ENCODE measurements at regions not wholly inside any gene's neighbourhood (a gene's known extent, or its start where the extent isn't known, plus 50 kb on each side); places are given as distances from the start of the nearest gene placed in this dataset.

DNA sequence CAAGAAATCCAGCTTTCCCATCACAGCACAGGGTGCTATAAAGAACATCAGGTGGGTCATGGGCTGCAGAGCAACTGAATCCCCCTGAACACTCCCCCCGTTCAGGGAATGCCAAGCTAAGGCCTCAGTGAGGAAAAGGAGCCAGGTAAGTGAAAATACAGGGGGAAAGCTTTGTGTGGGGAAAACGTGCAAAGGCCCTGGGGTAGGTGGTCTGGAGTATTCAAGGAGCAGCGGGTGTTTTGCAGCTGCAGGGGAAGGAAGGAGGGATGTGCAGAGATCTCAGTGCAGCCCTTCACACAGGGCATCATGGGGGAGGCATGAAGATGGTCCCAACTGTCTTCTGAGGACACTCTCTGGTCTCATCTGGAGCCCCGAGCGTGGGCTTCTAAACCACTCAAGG is 119.2 kb downstream of the ETS2 start:
- DNase-seq, result no peak

DNA sequence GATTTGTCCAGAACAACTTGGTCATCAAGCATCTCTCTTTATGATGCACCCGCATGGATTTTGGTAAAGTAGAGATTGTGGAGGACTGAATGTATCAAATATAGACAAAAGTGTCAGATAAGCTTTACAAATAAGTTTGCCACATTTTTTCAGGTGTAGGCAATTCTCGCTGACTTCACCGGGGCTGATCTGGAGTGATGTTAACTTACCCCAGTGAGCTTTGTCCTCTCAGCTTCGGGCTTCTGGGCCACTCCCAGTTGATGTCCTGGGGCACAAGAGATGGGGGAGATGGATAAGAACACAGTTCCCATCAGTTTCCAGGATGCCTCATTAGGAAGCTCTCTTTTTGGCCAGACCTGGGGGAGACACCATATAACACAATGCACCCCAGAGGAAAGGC is 117.7 kb downstream of the ETS2 start:
- DNase-seq, result no peak

DNA sequence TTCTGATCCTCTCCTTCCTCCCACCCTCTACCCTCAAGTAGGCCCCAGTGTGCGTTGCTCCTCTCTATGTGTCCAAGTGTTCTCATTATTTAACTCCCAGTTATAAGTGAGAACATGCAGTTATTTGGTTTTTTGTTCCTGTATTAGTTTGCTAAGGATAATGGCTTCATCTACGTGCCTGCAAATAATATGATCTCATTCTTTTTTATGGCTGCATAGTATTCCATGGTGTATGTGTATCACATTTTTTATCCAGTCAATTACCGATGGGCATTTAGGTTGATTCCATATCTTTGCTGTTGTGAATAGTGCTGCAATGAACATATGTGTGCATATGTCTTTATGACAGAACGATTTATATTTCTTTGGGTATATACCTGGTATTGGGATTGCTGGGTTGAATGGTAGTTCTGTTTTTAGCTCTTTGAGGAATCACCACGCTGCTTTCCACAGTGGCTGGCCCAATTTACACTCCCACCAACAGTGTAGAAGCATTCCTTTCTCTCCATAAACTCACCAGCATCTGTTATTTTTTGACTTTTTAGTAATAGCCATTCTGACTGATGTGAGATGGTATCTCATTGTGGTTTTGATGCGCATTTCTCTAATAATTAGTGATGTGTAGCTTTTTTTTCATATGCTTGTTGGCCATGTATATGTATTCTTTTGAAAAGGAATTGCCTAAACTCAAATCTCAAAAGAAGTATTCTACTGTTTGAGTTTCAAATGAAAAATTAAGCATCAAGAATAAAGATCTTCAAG is 116.9 kb downstream of the ETS2 start:
- no peak for DNase-seq

DNA sequence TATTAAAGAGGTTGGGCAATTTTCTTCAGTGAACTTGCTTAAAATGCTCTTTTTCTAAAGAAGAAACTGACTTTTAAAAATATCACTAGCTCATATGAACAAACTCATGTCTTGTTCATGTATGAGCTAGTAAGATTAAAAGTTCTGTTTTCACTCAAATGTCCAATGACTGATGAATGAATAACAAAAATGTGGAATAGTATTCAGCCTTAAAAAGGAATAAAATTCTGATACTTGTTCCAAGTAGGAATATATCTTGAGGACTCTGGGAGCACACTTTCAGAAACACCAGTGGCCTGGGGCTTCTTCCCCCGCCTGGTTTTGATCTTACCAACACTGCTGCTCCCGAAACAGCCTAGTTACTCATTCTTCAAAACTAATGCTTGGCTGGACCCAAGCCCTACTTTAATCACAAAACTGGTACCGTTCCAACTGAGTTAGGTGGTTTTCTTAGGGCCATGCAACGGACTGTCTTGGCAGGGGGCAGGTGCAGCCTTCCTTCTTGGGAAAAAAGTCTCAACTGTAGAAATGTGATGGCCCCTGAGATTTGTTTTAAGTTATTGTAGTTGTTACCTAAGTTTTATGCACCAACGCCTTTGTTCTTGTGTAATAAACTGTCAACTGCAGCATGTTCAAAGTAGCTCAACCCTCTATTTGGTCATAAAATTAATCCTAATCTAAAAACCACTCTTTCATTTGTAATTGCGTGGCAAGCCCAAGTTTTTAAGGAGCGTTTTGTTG is 116.0 kb downstream of the ETS2 start:
- no peak for DNase-seq

DNA sequence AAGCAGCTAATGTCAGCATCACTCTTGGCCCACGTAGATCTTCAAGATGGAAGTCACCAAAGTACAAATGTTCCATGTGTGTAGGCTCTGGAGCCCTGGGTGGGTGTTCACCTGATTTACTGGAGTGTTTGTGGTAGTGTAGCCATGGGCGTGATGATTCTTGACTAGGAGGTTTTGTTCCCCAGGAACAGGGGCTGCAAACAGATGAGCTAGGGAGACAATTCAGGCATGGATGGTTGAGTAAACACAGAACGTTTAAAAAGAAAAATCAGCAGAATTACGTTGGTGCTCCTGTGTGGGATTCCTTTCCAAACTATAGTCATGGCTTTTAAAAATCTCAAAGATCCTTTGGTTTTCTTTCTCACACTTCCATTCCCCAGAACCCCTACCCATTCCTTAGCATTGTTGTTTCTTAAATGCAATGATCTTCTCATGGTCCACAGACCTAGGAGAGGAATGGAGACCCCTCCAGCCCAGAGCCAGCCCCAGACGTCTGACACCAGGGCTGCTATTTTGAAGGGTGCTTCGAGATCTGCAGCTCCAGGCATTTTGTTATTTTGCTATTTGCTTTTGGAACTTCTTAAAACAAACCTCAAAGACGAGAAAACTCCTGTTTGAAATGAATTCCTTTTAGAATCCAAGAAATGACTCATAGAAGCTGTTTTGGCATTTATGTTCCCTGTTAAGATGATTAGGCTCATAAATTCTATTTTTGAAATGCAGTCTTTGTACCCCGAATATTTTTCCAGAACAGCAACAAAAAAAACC is 115.1 kb downstream of the ETS2 start:
- no peak for DNase-seq

DNA sequence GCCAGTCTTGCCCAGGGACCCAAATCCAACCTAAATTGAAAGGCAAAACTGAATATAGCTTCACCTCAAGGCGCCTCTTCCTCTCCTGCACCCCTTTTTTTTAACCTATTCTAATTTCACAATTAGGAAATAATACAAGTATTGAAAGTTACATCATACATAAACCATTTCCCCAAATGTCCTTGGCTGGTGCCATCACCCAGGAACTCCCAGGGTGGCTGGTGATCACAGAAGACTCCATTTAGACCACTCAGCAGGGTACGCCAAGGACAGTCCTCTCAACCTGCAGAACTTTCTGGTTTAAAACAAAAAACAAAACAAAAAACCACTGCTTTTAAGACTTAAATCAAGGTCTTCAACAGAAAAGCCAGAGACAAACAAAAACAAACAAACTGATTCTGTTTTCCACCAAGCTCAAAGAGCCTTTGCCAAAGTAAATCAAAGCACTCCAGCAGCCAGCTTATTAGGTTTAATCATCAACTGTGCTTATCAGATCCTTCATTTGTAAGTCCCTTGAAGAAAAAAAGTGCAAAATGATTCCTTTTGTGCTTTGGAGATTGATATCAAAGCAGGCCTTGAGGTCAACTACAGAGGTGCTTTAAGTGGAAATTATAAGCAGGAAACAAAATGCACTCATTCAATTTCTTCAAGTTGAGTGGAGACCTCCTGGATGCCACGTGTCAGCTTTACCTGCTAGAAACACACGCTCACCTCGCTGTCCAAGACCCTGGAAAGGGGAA is 113.0 kb downstream of the ETS2 start:
- no peak for DNase-seq

DNA sequence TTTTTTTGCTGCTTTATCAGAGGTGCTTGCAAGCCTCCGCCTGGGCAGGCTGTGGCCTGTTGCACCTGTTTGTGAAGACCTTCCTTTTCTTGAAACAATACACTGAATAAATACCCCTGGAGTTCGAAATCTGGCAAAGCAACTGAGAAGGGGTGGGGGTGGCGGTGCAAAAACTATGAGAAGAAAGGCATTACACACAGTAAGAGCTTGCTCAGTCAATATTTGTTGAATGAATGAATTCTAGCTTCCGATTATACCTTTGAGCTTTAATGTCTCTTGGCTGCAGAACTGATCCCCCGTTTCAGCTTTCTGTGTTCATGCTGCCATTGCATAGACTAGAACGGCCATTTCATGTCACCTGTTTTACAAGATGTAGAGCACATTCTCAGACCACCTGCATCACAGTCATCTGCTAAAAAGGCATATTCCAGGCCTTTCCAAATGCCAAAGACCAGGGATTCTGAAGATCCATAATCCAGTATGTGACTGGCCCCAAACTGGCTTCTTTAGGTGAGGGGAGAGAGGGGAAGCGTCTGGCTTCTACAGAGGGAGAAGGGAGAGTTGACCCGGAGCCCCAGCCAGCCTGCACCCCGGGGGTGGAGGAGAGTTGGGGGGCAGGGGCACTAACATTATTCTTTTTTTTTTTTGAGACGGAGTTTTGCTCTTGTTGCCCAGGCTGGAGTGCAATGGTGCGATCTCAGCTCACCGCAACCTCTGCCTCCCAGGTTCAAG is 111.5 kb downstream of the ETS2 start:
- no peak for DNase-seq

DNA sequence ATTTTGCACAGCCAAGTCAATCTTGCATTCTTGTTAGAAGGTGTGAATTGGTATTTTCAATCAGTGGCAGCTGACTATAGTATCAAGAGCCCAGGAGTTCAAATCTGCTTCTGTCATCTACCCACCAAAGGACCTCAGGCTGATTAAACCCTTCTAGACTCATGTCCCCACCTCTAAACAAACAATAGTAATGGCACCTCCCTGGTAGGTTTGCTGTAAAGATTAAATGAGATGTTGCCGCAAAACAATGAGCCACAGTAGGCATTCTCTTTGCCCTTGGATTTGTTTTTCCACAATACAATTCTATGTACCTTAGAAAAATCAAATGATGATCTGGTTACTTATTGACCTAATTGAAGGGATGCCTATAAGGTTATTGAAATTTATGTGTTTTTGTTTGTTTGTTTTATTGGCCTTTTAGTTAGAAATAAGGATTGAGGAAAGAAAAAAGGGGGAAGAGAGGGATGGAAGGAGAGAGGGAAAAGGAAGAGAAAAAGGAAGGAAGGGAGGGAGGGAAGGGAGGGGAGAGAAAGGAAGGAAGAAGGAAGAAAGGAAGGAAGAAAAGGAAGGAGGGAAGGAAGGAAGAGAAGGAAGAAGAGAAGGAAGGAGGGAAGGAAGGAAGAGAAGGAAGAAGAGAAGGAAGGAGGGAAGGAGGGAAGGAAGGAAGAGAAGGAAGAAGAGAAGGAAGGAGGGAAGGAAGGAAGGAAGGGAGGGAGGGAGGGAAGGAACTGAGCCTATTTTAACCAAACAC is 110.7 kb downstream of the ETS2 start:
- no peak for DNase-seq

DNA sequence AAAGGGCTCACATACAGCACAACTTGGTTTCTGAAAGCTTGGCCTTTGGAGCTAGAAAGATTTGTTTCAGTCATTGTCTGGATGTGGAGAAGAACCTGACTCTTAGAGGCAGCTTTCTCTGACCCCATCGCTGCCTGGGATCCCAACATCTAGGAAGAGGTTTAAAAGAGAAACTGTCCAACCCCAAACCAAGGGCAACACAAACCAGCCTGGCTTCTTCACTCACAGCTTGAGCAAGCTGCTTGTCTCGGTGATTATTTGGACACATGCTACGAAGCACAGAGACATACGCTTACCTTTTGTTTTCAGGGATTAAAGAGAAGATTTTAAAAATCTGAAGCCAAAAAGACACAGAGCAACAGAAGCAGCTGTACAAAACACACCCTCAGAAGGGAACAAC is 109.8 kb downstream of the ETS2 start:
- DNase-seq, result no peak

DNA sequence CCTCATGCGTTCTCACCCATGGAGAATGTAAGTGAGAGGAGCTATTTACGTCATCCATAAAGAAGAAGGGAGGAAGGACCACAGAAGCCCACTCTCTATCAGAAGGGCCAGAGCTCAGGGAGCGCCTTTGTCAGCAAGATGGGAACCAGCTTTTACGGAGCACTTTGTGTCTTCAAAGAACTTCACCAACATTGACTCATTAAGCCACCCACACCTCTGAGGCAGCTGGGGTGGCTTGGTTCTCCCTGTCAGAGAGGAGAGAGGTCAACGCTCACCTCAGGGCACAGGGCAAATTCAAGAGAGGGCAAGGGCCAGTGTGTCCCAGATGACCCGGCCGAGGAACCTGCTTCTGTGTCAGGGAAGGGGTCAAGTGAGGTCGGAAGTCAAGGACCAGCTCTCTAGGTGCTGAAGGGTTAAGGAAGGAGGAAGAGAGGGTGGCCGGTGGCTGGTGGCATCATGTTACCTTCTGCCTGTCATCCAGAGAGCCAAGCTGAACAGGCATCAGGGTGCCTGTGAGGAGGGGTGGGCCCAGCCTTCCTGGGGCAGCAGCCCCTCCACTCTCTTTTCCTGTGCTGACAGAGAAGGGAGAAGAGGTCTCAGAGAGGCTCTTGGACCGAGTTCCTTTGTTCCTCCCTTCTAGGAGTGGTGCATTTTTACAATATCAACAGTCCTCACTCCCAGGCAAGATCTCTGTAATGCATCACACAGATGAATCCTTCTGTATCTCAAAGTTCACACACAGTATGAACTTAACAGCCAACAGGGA is 109.0 kb downstream of the ETS2 start:
- DNase-seq, result no peak

DNA sequence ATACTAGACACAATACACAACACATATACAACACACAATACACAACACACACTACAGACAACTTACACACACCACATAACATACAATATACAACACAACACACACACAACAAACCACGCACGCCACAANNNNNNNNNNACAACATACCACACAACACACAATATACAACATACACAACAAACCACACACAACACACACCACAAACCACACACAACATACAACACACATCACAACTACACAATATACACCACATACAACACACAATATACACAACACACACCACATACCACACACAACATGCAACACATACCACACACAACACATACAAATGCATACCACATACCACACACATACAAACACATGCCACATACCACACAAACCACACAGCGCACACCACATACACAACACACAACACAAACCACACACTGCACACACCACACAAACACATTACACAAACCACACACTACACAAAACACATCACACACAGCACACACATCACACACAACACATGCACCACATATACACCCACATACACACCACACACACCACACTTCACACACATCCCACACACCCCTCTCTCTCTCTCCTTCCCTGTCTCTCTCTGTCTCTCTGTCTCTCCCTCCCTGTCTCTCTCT is 108.3 kb downstream of the ETS2 start:
- DNase-seq, result no peak

DNA sequence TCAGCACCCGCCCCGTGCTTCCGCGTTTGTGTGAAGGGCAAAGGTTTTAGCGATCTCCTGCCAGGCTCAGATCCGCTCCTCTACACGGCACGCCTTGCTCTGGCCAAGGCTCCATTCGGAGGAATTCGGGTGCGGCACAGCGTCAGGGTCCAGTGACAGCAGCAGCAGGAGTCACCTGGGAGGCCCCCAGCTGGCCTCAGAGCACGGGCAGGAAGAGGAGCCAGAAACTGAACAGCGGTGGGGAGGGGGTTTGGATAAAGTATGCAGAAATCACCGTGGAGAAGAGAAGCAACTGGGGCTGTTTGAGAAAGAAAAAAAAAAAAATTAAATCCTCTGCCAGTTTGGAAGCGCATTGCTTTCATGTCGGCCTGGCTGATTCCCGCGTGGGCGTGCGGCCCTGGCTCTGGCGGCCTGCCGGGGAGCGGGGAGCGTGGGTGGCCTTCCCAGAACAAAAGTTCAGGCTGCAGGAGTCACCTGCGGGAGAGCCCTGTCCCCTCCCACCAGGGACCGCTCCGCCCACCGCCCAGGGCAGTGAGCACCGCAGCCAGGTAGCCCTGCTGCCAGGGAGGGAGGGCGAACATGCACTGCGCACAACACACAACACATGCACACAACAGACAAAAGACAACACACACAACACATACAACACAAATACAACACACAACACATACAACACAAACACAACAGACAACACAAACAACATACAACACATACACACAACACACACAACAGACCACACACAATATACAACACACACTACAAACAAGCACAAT is 107.6 kb downstream of the ETS2 start:
- peak; percentile 85 for DNase-seq

DNA sequence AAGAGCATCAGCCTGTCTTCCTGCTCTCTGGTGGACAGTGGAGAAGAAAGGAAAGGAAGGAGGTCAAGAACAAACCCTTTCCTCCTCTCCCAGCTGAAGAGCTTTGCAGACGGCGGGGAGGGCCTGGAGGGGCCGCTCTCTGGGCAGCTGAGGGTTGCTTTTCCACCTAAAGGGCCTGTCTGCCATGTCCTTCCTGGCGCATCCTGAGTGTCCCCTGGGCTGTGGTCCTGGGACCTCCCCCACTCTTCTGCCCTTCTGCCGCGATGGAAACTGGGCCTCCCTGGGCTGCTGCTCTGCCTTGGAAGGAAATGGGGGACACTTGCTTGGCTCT is 107.0 kb downstream of the ETS2 start:
- DNase-seq, result no peak

DNA sequence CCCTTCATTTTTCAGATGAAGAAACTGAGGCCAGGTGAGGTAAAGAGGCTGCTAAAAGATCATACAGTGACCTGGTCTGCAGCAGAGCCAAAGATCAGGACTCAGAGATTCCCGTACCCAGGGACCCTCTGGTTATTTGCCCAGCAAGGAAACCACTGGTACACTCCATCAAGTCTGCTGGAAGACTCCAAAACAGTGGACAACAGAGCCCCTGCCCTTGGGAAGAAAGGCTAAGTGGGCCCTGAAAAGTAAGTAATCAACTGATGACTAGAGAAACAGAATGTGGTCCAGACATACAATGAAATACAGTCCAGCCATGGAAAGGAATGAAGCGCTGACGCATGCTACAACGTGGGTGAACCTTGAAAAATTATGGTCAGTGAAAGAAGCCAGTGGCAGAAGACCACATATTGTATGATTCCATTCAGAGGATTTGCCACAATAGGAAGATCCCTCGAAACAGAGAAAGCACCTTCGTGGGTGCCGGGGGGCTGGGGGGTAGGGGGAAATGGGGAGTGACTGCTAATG is 106.4 kb downstream of the ETS2 start:
- no peak for DNase-seq

DNA sequence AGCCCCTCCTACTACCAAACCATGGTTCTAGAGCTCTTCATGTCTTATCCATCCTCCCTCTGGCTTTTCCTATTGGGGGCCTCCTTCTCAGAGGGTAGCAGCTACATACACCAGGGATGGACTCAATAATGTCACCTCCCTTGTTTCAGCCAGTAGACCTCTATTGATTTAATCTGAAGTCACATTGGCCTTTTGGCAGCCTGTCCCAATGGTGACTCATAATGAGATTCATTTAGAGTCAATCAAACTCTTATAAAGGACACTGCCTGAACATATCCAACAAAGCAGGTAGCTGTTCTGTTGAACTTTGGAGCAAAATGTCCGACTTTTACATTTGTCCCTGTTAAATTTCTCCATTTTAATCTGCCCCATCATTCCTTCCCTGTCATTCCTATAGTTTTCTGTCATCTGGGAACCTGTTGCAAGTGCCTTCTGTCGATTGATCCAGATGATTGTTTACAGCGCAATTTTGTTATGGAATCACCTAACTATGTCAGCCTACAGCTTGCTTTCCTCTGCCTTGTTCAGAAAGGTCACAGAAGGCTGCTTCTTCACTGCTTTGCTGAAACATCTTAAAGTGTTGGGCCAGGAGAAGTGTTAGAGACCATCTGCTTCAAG is 105.9 kb downstream of the ETS2 start:
- no peak for DNase-seq

DNA sequence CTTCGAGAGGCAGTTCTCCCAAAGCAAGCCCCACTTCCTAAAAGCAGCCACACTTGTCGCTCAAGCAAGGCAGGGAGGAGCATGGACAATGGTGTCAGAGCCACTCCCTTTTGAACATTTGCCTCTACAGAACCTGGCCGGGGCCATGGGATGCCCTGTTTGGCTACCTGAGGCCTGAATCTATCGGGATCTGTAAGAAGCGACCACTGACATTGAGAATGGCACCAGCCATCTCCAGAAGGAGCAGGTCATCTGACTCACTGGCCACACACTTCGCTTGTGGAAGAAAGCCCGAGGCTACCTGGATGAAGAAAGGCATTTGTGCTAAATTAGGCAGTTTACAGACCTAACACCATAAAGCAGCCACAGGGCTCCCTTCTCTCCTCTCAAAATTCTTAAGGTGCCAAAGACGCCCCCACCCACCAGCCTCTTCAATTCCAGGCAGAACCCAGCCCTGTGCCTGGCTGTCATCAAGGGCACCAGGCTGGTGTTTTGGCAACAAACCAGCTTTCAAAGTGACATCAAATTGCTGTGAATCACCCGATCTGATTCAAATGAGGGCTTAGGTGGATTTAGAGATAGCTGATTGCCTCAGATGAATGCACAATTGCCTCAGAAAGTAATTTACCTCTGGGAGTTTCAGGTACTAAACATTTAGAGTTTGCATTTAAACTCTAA is 104.8 kb downstream of the ETS2 start:
- DNase-seq, result no peak

DNA sequence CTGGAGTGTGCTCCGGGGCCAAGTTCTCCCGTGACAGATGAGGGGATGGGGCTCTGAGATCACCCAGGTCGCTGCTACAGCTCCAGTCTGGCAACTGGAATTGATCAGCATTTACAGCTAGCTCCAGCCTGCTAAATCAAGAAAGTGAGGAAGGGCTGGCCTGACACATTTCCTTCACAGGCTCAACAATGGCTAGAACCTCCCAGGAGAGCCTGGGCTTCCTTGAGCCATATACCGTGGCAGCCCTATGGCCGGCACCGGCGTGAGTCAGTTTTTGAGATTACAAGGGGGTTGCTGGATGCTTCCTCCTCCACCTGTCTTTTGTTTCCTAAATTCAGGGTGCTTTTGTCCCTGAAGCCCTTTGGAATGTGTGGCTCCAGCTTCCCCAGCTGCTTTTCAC is 104.2 kb downstream of the ETS2 start:
- no peak for DNase-seq

DNA sequence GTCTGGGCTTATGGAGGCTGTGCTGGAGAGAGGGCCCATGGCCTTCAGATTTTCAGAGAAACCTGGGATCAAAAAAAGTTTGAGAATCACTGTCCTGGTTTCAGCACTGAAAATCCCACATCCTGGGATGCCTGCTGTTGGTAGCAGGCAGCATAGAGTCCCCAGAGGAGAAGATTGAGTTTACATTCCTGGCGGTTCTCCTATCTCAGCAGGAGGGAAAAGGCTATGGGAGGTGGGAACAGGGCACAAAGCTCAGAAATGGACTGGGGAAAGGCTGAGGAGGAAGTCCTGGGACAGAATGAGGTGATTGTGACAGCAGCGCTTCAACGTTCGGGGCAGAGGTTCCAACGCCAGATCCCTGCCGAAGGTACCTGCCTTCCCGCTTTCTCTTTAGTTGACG is 103.4 kb downstream of the ETS2 start:
- DNase-seq, result no peak

Measured in femur (tissue), 1 donor.